ENCODE measurements at regions not wholly inside any gene's neighbourhood (a gene's known extent, or its start where the extent isn't known, plus 50 kb on each side); places are given as distances from the start of the nearest gene placed in this dataset.

DNA sequence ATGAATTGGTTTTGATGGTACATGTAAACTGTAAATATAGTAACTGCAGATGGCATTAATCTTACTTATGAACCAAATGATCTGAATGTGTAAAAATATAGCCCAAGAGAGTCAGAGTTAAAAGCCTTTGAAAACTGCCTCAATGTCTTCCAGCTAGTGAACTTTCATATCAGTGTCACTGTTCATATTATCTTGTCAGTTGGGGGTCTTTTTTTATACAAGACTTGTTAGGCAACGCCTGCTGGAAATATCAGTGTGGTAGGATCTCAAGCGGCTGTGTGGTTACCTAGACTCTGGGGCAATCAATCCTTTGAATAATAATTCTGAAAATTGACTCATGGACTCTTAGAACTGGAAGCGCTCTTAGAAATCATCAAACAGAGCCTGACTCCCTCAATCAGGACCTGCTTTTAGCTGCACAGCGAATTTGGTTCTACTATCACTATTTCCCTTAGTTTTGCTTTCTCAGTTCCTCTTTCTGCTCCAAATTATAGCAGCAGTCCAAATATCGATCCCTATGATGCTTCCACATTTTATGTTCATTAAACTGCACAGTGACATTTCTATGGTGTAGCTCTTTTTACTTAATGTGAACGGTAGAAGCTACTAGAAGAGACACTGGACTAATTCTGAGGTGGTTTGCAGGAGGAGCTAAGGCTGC, 100.1 kb upstream of the COL1A2 start:
- intact Hi-C loops (cut with DNase I; ENCODE audit: low total_unique reads), result no loop called here
- DNase-seq (ENCODE audit: low spot score in 2 of 2), result no peak
- Histone ChIP-seq H3K4me1 (no peaks in the 10 kb centered on the region), H3K9me3 (no peaks in the 10 kb centered on the region), H3K36me3 (no peaks in the 10 kb centered on the region), H3K4me3 (peak overlapping the region in 2 of 3 donors; percentile 8 to 26), H3K27me3 (no peaks in the 10 kb centered on the region), H3K27ac (peak overlapping the region in 1 of 2 donors; percentile 17)
- no peak for TF ChIP-seq POLR2AphosphoS5 (IDR thresholded peaks at IDR 0.05)
- no peak for TF ChIP-seq CTCF (IDR thresholded peaks at IDR 0.05)
- no peak for TF ChIP-seq POLR2A (IDR thresholded peaks at IDR 0.05)

- Histone ChIP-seq H3K9me3 (no peaks in the 10 kb centered on the region), H3K4me3 (no peak overlapping the region), H3K27ac (no peak overlapping the region), H3K27me3 (no peaks in the 10 kb centered on the region), H3K36me3 (no peaks in the 10 kb centered on the region), H3K4me1 (no peaks in the 10 kb centered on the region)
- intact Hi-C loops (cut with DNase I; ENCODE audit: low total_unique reads), result no loop called here
- TF ChIP-seq POLR2A (IDR thresholded peaks at IDR 0.05) (no peak), CTCF (IDR thresholded peaks at IDR 0.05) (peak in 1 of 3 donors; percentile 49)
- DNase-seq (ENCODE audit: low spot score in 2 of 2), result no peak
These were observed 98.8 kb upstream of the COL1A2 start for GRCh38 chr7:94295850-94296249.

DNA sequence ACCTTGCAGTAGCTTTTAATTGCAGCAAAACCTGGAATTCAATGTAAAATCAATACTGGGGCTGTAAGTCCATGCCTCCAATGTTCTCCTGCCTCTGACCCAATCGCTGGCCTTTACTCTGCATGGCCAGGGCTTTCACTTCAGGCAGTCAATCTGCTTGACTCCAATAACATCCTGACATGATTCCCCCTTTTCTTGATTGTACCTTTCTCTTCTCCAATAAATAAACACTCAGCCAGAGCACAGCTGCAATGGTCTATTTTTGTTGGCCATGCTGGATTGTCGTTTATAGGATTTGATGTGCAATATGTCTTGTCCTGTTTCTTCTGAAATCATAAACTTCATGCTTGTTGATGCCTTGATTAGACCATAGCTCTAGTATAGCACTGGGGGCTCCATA, 97.8 kb upstream of the COL1A2 start:
- no peak for DNase-seq (ENCODE audit: low spot score in 2 of 2)
- Histone ChIP-seq H3K4me1 (no peaks in the 10 kb centered on the region), H3K27ac (peak overlapping the region; percentile 26 to 46), H3K27me3 (no peaks in the 10 kb centered on the region), H3K4me3 (peak overlapping the region in 2 of 3 donors; percentile 12 to 25), H3K36me3 (no peaks in the 10 kb centered on the region), H3K9me3 (no peaks in the 10 kb centered on the region)
- intact Hi-C loops (cut with DNase I; ENCODE audit: low total_unique reads), result no loop called here
- TF ChIP-seq CTCF (IDR thresholded peaks at IDR 0.05) (no peak), POLR2A (IDR thresholded peaks at IDR 0.05) (no peak), POLR2AphosphoS5 (IDR thresholded peaks at IDR 0.05) (no peak)

- intact Hi-C loops (cut with DNase I; ENCODE audit: low total_unique reads), result no loop called here
- Histone ChIP-seq H3K36me3 (no peaks in the 10 kb centered on the region), H3K27me3 (no peaks in the 10 kb centered on the region), H3K4me1 (no peaks in the 10 kb centered on the region), H3K27ac (peak overlapping the region; percentile 26 to 65), H3K9me3 (no peaks in the 10 kb centered on the region), H3K4me3 (peak overlapping the region in 1 of 3 donors; percentile 25)
- TF ChIP-seq POLR2AphosphoS5 (IDR thresholded peaks at IDR 0.05) (no peak), CTCF (IDR thresholded peaks at IDR 0.05) (no peak), POLR2A (IDR thresholded peaks at IDR 0.05) (no peak)
- no peak for DNase-seq (ENCODE audit: low spot score in 2 of 2)
These were observed 97.3 kb upstream of the COL1A2 start for GRCh38 chr7:94297397-94297838.

GRCh38 chr7:94298943-94299342, 95.8 kb upstream of the COL1A2 start:
- no peaks in the 10 kb centered on the region for H3K4me1 ChIP-seq
- H3K4me3 ChIP-seq, result no peak overlapping the region
- H3K9me3 ChIP-seq, result no peaks in the 10 kb centered on the region
- no peak for DNase-seq (ENCODE audit: low spot score in 2 of 2)
- TF ChIP-seq CTCF (IDR thresholded peaks at IDR 0.05) (no peak), POLR2A (IDR thresholded peaks at IDR 0.05) (no peak), POLR2AphosphoS5 (IDR thresholded peaks at IDR 0.05) (no peak)
- H3K27ac ChIP-seq, result peak overlapping the region; percentile 14 to 64
- intact Hi-C loops (cut with DNase I; ENCODE audit: low total_unique reads), result no loop called here
- no peaks in the 10 kb centered on the region for H3K27me3 ChIP-seq
- no peaks in the 10 kb centered on the region for H3K36me3 ChIP-seq

Measured in breast epithelium (tissue), 4 donors.